Hematopoietic multipotent progenitor cell treated with erythropoietin and hydrocortisone succinate and interleukin-3 and kit ligand, for 15 days (in vitro differentiated cells): ENCODE measurements at regions not wholly inside any gene's neighbourhood (a gene's known extent, or its start where the extent isn't known, plus 50 kb on each side); places are given as distances from the start of the nearest gene placed in this dataset.

Experiments
- DNase-seq: peaks from one replicate; pipeline ENCODE4 v3.0.0-alpha.2; 2015; ENCODE audit warnings: low spot score

- DNase-seq = no peak
Measured at GRCh38 chr6:6525933-6526332, 62.6 kb upstream of the LY86 start.

- no peak for DNase-seq
Measured at GRCh38 chr6:6529275-6529674, 59.2 kb upstream of the LY86 start.

GRCh38 chr6:6533176-6533575, 55.3 kb upstream of the LY86 start:
- no peak for DNase-seq

- DNase-seq = no peak
Measured at GRCh38 chr6:6534399-6534798, 54.1 kb upstream of the LY86 start.

GRCh38 chr6:6537488-6538260, 50.8 kb upstream of the LY86 start:
- no peak for DNase-seq

- DNase-seq = no peak
Measured at GRCh38 chr6:6538261-6538660, 50.3 kb upstream of the LY86 start.
